H1 (cell line): ENCODE measurements at regions not wholly inside any gene's neighbourhood (a gene's known extent, or its start where the extent isn't known, plus 50 kb on each side); places are given as distances from the start of the nearest gene placed in this dataset.

ENCODE experiments used
- CTCF ChIA-PET: fragments of 300-600 bp; sonication (Branson Sonifier 250); formaldehyde crosslinking; loops from one replicate; lab custom pipeline; 2021; ENCODE audit not compliant: partially characterized antibody; lab: Charles Lee
- POLR2A ChIA-PET: fragments of 300-600 bp; sonication (Branson Sonifier 250); formaldehyde crosslinking; loops from one replicate; lab custom pipeline; 2021; ENCODE audit warnings: inconsistent platforms; ENCODE audit not compliant: partially characterized antibody; lab: Charles Lee
- DNase-seq, 2 experiments: peaks; one replicate each; pipeline versions ENCODE4 v3.0.0 to v3.0.0-alpha.2; 2010 to 2022; ENCODE audit warnings: low spot score in 2 of 2, low read depth in 1 of 2, mixed read lengths in 1 of 2
- FAIRE-seq: peaks from 2 replicates; lab custom pipeline; 2011; peaks lifted over from hg19 to GRCh38; lab: Jason Lieb, UNC
- H2AFZ ChIP-seq: 2 replicates; pipeline ENCODE4 v1.8.1; 2012; ENCODE audit warnings: low read length, inconsistent platforms
- H2AK5ac ChIP-seq: 2 replicates; pipeline ENCODE4 v1.6.1; 2013; ENCODE audit warnings: low read depth, low read length
- H2BK120ac ChIP-seq: replicated peaks from 2 replicates; pipeline ENCODE3; 2013; ENCODE audit warnings: low read depth, low read length, inconsistent platforms
- H2BK12ac ChIP-seq: 2 replicates; pipeline ENCODE4 v1.6.1; 2013; ENCODE audit warnings: low read depth, low read length
- H2BK15ac ChIP-seq: 2 replicates; pipeline ENCODE4 v1.6.1; 2013; ENCODE audit warnings: low read length
- H2BK20ac ChIP-seq: 2 replicates; pipeline ENCODE4 v1.6.1; 2013; ENCODE audit warnings: low read length
- H2BK5ac ChIP-seq: 2 replicates; pipeline ENCODE4 v1.6.1; 2013; ENCODE audit warnings: low read depth, low read length
- H3K14ac ChIP-seq: 2 replicates; pipeline ENCODE4 v1.6.1; 2013; ENCODE audit warnings: inconsistent platforms; ENCODE audit not compliant: insufficient read length
- H3K18ac ChIP-seq: 2 replicates; pipeline ENCODE4 v1.6.1; 2013; ENCODE audit warnings: low read length; ENCODE audit errors: extremely low read depth
- H3K23ac ChIP-seq: 2 replicates; pipeline ENCODE4 v1.6.1; 2013; ENCODE audit warnings: inconsistent platforms; ENCODE audit not compliant: insufficient read length
- H3K23me2 ChIP-seq: 2 replicates; pipeline ENCODE4 v1.6.1; 2013; ENCODE audit warnings: low read depth, low read length
- H3K27ac ChIP-seq: 2 replicates; pipeline ENCODE4 v1.6.1; 2011; ENCODE audit warnings: low read depth, low read length, inconsistent platforms
- H3K27me3 ChIP-seq, 4 experiments: replicated peaks in 1 of 4; 1 replicate in 1 of 4; 2 replicates in 3 of 4; pipeline versions ENCODE4 v1.6.1 to v1.8.1; 2011 to 2013; ENCODE audit warnings: low read length in 3 of 4, mild to moderate bottlenecking in 3 of 4, inconsistent platforms in 2 of 4, mixed read lengths in 2 of 4, moderate library complexity in 1 of 4; ENCODE audit not compliant: control insufficient read depth in 3 of 4, insufficient read depth in 3 of 4; ENCODE audit errors: extremely low read depth in 1 of 4
- H3K36me3 ChIP-seq, 4 experiments: 2 replicates each; pipeline versions ENCODE4 v1.6.1 to v1.8.1; 2011 to 2013; ENCODE audit warnings: mild to moderate bottlenecking in 4 of 4, low read length in 3 of 4, moderate library complexity in 2 of 4, control low read depth in 1 of 4, inconsistent platforms in 1 of 4; ENCODE audit not compliant: insufficient read depth in 4 of 4, control insufficient read depth in 2 of 4
- H3K4ac ChIP-seq: replicated peaks from 2 replicates; pipeline ENCODE3; 2013; ENCODE audit warnings: low read length, low read depth, mixed read lengths, inconsistent platforms; ENCODE audit not compliant: insufficient read length
- H3K4me1 ChIP-seq, 4 experiments: replicated peaks in 1 of 4; 1 replicate in 1 of 4; 2 replicates in 3 of 4; pipeline versions ENCODE4 v1.6.1 to v1.8.1; 2011 to 2013; ENCODE audit warnings: low read length in 3 of 4, inconsistent platforms in 2 of 4, mixed read lengths in 1 of 4; ENCODE audit not compliant: insufficient read depth in 4 of 4, control insufficient read depth in 3 of 4
- H3K4me2 ChIP-seq, 2 experiments: 2 replicates each; pipeline versions ENCODE4 v1.6.1 to v1.8.1; 2011 to 2013; ENCODE audit warnings: low read depth in 2 of 2, low read length in 2 of 2, control low read depth in 1 of 2, inconsistent platforms in 1 of 2, mild to moderate bottlenecking in 1 of 2; ENCODE audit not compliant: insufficient read depth in 1 of 2
- H3K4me3 ChIP-seq, 4 experiments: fragments of 200-600, 300-600 bp in 1 of 4; sonication (generic), shearing (Covaris generic), sonication (Bioruptor Twin) in 1 of 4; 2 replicates each; pipeline versions ENCODE4 v1.5.1 to v1.8.1; 2011 to 2016; ENCODE audit warnings: low read length in 4 of 4, low read depth in 3 of 4, control low read depth in 2 of 4, inconsistent platforms in 2 of 4, mild to moderate bottlenecking in 2 of 4, mixed read lengths in 1 of 4, moderate library complexity in 1 of 4; ENCODE audit not compliant: insufficient read depth in 2 of 4; ENCODE audit errors: extremely low read depth in 1 of 4
- H3K56ac ChIP-seq: replicated peaks from 2 replicates; pipeline ENCODE3; 2013; ENCODE audit warnings: low read depth, mild to moderate bottlenecking, mixed read lengths, low read length, inconsistent platforms; ENCODE audit not compliant: insufficient read length
- H3K79me1 ChIP-seq: 2 replicates; pipeline ENCODE4 v1.6.1; 2013; ENCODE audit warnings: low read depth, low read length, control low read depth
- H3K79me2 ChIP-seq, 2 experiments: 2 replicates each; pipeline versions ENCODE4 v1.6.1 to v1.8.1; 2012 to 2013; ENCODE audit warnings: low read length in 2 of 2, mild to moderate bottlenecking in 2 of 2, inconsistent platforms in 1 of 2; ENCODE audit not compliant: insufficient read depth in 2 of 2, control insufficient read depth in 1 of 2
- H3K9ac ChIP-seq, 4 experiments: replicated peaks in 1 of 4; 1 replicate in 1 of 4; 2 replicates in 3 of 4; pipeline versions ENCODE4 v1.6.1 to v1.8.1; 2011 to 2013; ENCODE audit warnings: low read depth in 3 of 4, low read length in 3 of 4, control low read depth in 2 of 4, mild to moderate bottlenecking in 2 of 4, moderate library complexity in 2 of 4, inconsistent platforms in 1 of 4; ENCODE audit errors: extremely low read depth in 1 of 4
- H3K9me3 ChIP-seq, 2 experiments: 2 replicates each; pipeline versions ENCODE4 v1.6.1 to v1.8.1; 2012 to 2013; ENCODE audit warnings: mild to moderate bottlenecking in 2 of 2, moderate library complexity in 2 of 2, control low read depth in 1 of 2, inconsistent platforms in 1 of 2, low read depth in 1 of 2, low read length in 1 of 2, mixed read lengths in 1 of 2; ENCODE audit not compliant: insufficient read depth in 2 of 2
- H4K20me1 ChIP-seq, 2 experiments: replicated peaks in 1 of 2; 2 replicates each; pipeline versions ENCODE3 to v1.8.1; 2011 to 2013; ENCODE audit warnings: inconsistent platforms in 2 of 2, low read length in 2 of 2, mild to moderate bottlenecking in 1 of 2; ENCODE audit not compliant: insufficient read depth in 2 of 2, control insufficient read depth in 1 of 2
- H4K5ac ChIP-seq: 2 replicates; pipeline ENCODE4 v1.6.1; 2013; ENCODE audit warnings: low read length, low read depth, mixed read lengths, inconsistent platforms; ENCODE audit not compliant: insufficient read length
- H4K8ac ChIP-seq: 2 replicates; pipeline ENCODE4 v1.8.0; 2013; ENCODE audit warnings: mild to moderate bottlenecking, moderate library complexity, low read length, inconsistent platforms; ENCODE audit not compliant: insufficient read depth; ENCODE audit errors: extremely low read depth
- H4K91ac ChIP-seq: replicated peaks from 2 replicates; pipeline ENCODE3; 2013; ENCODE audit warnings: low read length, mixed read lengths, inconsistent platforms; ENCODE audit not compliant: insufficient read length
- CREB1 ChIP-seq: IDR thresholded peaks from 2 replicates; pipeline ENCODE4 v1.6.1; 2012; ENCODE audit warnings: inconsistent platforms
- EGR1 ChIP-seq: IDR thresholded peaks from 2 replicates; pipeline ENCODE4 v1.6.1; 2011; ENCODE audit warnings: low read depth, low read length, borderline replicate concordance
- EZH2 ChIP-seq: fragments of 200-600 bp; sonication (generic); IDR thresholded peaks from 2 replicates; pipeline ENCODE4 v1.7.1; 2012; ENCODE audit warnings: low read depth, mild to moderate bottlenecking, moderate library complexity, low read length, inconsistent platforms; ENCODE audit not compliant: severe bottlenecking
- POLR2AphosphoS5 ChIP-seq: IDR thresholded peaks from 2 replicates; pipeline ENCODE4 v1.6.1; 2011; ENCODE audit warnings: low read depth, low read length
- RBBP5 ChIP-seq: IDR thresholded peaks from 2 replicates; pipeline ENCODE4 v1.7.1; 2012; ENCODE audit warnings: low read depth, mild to moderate bottlenecking, inconsistent platforms, low read length, moderate library complexity, borderline replicate concordance
- TAF1 ChIP-seq: IDR thresholded peaks from 2 replicates; pipeline ENCODE4 v1.6.1; 2011; ENCODE audit warnings: mild to moderate bottlenecking, low read depth, low read length
- TBP ChIP-seq: IDR thresholded peaks from 2 replicates; pipeline ENCODE4 v1.6.1; 2011; ENCODE audit warnings: low read depth, low read length, improper control_type of control experiment
- YY1 ChIP-seq: IDR thresholded peaks from 2 replicates; pipeline ENCODE4 v1.6.1; 2011; ENCODE audit warnings: low read depth, mild to moderate bottlenecking, low read length
- WGBS, 2 experiments: shearing (Covaris generic) in 1 of 2; methylation state at CpG; one replicate each; pipeline versions ENCODE4 v1.1.6 to v1.1.7; 2013 to 2015; ENCODE audit warnings: low lambda C conversion rate in 2 of 2, mixed read lengths in 2 of 2, inconsistent platforms in 1 of 2, low coverage in 1 of 2, missing lambda C conversion rate in 1 of 2; ENCODE audit not compliant: insufficient replicate concordance in 2 of 2, insufficient coverage in 1 of 2, insufficient read length in 1 of 2; ENCODE audit errors: extremely low coverage in 1 of 2, missing lambda C conversion rate in 1 of 2; 5-methylcytosine and 5-hydroxymethylcytosine counted together
- TF ChIP-seq, protein P1 (sequence below): IDR thresholded peaks from 2 replicates; pipeline ENCODE4 v1.6.1; 2012; ENCODE audit warnings: inconsistent platforms
- TF ChIP-seq, protein P2 (sequence below): IDR thresholded peaks from 2 replicates; pipeline ENCODE4 v1.6.1; 2012; ENCODE audit warnings: low read length, inconsistent platforms

DNA sequence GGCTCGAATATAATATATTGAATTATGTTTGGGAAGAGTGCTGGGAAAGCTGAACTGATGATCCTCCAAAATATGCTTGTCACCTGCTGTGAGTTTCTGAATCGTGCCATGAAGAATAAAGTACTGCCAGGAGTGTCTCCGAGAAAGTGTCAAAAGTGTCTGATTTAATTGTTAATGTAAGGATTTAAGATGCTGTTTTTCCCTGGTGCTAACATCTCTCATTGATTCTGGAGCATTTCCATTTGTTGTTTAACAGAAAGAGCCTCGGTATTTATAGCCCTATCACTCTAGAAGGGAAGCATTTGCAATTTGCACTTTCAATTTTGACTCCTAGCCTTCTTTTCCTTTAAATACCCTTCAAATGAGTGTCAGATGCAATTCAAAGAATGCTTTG lies 342.2 kb downstream of the RND3 start:
- Histone ChIP-seq H3K27ac (no peak overlapping the region), H3K14ac (no peak overlapping the region), H3K79me2 (no peaks in the 10 kb centered on the region), H3K36me3 (peaks cover 0 to 5% (median 0%) of the 10 kb centered on the region in 4 experiments; a peak in 2 of 8 replicates), H3K23me2 (no peaks in the 10 kb centered on the region), H3K79me1 (no peaks in the 10 kb centered on the region), H3K9me3 (peaks cover 6 to 7% of the 10 kb centered on the region in 2 experiments; a peak in 2 of 4 replicates), H4K20me1 (no peaks in the 10 kb centered on the region), H4K5ac (no peak overlapping the region), H2BK12ac (no peak overlapping the region), H3K4me1 (no peaks in the 10 kb centered on the region), H3K9ac (no peak overlapping the region), H3K23ac (no peak overlapping the region), H3K4me3 (no peak overlapping the region), H2AFZ (no peak overlapping the region), H4K8ac (no peak overlapping the region), H2BK20ac (no peak overlapping the region), H4K91ac (no peak overlapping the region), H2AK5ac (no peak overlapping the region), H3K27me3 (no peaks in the 10 kb centered on the region), H3K4me2 (no peak overlapping the region), H2BK120ac (no peak overlapping the region), H3K4ac (no peak overlapping the region), H2BK5ac (no peak overlapping the region), H2BK15ac (no peak overlapping the region), H3K56ac (no peak overlapping the region), H3K18ac (no peak overlapping the region)
- ChIA-PET POLR2A (no interaction called here), CTCF (no interaction called here)
- TF ChIP-seq TBP = no peak
- TF ChIP-seq EZH2 = no peak
- no peak for TF ChIP-seq YY1
- no peak for TF ChIP-seq CREB1
- no peak for TF ChIP-seq TAF1
- TF ChIP-seq POLR2AphosphoS5 = no peak
- no peak for TF ChIP-seq RBBP5
- TF ChIP-seq, protein P1, sequence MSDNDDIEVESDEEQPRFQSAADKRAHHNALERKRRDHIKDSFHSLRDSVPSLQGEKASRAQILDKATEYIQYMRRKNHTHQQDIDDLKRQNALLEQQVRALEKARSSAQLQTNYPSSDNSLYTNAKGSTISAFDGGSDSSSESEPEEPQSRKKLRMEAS = no peak
- TF ChIP-seq, protein P2, sequence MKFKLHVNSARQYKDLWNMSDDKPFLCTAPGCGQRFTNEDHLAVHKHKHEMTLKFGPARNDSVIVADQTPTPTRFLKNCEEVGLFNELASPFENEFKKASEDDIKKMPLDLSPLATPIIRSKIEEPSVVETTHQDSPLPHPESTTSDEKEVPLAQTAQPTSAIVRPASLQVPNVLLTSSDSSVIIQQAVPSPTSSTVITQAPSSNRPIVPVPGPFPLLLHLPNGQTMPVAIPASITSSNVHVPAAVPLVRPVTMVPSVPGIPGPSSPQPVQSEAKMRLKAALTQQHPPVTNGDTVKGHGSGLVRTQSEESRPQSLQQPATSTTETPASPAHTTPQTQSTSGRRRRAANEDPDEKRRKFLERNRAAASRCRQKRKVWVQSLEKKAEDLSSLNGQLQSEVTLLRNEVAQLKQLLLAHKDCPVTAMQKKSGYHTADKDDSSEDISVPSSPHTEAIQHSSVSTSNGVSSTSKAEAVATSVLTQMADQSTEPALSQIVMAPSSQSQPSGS = no peak
- no peak for TF ChIP-seq EGR1
- DNase-seq (no peak), FAIRE-seq (no peak)
- 88% methylated on average over 4 of the region's 4 CpGs; no CpG with 5 or more reads in 1 of the 2 experiments for WGBS, 2 experiments
